ENCODE measurements at regions not wholly inside any gene's neighbourhood (a gene's known extent, or its start where the extent isn't known, plus 50 kb on each side); places are given as distances from the start of the nearest gene placed in this dataset.

GRCh38 chr6:85396159-85396808 lies 53.6 kb upstream of the NT5E start:
- no peak for TF ChIP-seq CTCF (conservative IDR thresholded peaks at IDR 0.05)
- TF ChIP-seq ZFX (IDR thresholded peaks at IDR 0.05): no peak

All from C4-2B (cell line).